DMS79 (cell line): ENCODE measurements at regions not wholly inside any gene's neighbourhood (a gene's known extent, or its start where the extent isn't known, plus 50 kb on each side); places are given as distances from the start of the nearest gene placed in this dataset.

Source experiments
- DNase-seq: peaks from one replicate; lab custom pipeline; 2025; lab: John Stamatoyannopoulos, UW

DNA sequence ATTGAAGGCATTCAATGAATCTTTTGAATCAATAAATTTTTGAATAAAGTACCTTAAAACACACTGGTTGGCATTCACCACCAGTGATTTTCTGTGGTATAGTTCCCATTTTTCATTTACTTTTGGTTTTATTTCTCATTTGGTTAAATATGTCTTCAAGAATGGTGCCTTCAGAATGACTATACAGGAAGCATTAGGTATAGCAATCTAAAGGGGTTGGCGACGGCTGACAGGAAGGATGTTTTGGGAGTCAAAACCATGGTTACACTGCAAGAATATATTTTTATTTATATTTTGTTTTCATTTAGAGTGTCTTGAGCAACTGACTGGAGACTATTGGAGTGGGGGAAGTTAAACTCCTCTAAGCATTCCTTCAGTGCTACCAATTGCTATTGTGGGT, 235.7 kb downstream of the HTR1A start:
- DNase-seq: no peak

DNA sequence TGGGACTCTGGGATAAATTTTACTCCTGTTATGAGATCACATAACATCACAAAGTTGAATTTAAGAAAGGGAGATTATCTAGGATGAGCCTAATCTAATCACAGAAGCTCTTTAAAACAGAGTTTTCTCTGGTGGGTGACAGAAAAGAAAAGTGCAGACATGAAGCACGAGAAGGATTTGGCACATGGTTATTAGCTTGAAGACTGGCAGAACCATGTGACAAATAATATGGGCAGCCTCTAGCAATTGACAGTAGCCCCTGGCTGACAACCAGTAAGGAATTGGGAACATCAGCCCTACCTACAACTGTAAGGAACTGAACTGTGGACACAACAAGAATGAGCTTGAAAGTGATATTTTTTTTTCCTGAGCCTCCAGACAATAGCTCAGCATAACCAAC, 243.1 kb downstream of the HTR1A start:
- no peak for DNase-seq

DNA sequence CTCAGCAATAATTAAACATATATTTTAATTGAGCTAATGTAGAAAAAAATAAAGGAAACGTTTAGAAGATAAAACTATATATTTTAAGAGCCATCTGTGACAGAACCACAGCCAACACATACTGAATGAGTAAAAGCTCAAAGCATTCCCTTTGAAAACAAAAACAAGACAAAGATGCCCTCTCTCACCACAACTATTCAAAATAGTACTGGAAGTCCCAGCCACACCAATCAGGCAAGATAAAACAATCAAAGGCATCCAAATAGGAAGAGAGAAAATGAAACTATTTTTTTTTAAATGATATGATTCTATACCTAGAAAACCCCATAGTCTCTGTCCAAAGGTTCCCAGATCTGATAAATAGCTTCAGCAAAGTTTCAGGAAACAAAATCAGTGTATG, 262.0 kb downstream of the HTR1A start:
- no peak for DNase-seq

DNA sequence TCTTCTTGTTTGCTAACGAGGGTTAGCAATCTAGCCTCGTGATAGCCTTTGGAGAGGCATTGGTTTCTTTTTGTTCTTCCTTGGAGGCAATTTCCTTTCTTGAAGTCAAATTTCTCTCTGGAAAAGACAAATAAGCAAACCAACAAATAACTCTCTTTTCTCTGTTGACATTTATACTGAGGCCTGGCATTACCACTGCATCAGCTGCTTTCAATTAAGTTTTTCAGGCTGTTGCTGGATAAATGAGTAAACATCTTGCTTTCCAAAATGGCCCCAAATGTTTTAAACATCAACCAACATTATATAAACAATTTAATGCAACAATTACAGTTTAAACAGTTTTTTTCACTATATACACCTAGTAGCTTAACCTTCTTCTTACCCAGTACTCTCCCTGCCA, 264.4 kb downstream of the HTR1A start:
- no peak for DNase-seq

DNA sequence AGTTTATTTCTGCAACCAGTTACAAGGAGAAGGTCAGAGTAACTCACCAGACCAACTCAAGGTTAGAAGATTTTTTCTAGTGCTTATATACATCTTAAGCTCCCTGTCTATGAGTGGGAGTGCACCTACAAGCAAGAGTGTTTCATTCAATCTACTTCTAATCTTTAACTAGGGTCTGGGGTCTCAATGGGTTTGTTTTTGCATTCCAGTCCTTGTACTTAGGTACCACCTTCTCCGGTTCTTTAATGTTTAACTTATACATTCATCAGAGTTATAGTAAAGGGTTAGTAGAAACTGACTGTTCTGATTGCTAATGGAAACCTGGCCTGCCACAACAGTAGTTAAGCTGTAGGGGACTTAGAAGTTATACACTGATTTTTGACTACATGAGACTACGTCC, 271.7 kb downstream of the HTR1A start:
- DNase-seq: no peak

DNA sequence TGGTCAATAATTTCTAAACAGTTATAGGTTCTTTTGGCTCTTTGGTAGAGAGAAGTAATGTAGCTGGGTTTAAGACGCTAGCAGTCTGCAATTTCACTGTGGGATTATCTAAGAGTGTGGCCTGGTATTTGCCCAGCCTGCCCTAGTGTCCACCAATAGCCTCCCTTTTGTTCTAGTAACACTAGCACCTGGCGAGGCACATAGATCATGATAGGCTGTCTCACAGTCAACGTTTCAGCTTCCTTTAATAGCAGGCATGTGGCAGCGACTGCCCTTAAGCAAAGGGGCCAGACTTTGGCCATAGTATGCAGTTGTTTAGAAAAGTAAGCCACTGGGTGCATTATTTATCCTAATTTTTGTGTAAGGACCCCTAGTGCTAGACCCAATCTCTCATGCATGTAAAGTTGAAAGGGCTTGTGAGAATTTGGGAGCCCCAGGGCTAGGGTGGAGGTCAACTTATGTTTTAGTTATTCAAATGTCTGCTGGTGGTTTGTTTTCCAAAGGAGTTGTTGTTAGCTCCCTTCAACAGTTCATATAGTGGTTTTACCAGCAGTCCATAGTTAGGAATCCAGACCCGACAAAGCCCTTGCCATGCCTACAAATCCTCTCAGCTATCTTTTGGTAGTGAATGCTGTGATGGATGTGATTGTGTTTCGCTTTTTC, 274.3 kb downstream of the HTR1A start:
- DNase-seq: no peak

DNA sequence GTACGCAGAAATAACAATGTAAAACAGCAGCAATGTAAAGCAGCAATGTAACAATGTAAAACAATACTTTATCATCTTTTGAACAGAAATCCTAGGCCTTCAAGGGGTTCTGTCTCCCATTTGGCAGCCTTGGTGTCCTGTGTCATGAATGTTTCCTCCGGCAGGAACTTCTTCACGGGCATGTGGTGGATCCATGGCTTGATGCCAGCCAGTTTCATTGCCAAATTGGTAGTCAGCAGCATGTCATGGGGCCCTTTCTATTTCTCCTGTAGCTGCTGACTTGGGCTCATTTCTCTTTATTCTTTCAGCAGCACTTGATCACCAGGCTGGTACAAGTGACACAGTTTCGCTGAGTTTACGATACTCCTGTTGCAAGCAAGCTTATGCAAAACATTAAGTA, 275.3 kb downstream of the HTR1A start:
- no peak for DNase-seq

DNA sequence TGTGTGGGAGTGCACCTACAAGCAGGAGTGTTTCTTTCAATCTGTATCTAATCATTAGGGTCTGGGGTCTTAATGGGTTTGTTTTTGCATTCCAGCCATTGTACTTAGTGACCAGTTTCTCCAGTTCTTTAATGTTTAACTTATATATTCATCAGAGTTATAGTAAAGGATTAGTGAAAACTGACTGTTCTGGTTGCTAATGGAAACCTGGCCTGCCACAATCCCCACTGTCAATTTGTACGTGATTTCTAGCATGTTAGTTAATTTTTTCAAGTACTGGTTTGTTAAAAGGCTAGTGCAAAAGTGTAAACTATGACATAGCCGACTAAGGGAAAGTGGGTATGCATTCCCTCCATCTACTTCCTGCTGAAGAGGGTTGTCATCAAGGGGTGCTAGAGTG, 276.1 kb downstream of the HTR1A start:
- no peak for DNase-seq

DNA sequence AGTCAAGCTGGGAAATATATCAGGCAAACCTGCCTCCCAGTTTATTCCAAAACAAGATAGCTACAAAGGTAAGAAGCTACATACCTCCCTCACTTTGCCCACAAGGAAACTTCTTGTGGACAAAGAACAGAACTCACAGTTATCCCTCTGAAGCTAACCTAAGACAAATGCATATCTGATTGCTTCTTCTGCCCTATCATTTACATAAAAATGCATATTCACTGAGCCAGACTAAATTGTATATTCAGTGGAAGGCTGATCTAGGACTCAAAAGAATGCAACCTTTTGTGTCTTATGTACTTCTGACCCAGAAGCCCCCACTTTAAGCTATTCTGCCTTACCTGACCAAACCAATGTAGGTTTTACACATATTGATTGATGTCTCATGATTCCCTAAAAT, 276.8 kb downstream of the HTR1A start:
- no peak for DNase-seq

DNA sequence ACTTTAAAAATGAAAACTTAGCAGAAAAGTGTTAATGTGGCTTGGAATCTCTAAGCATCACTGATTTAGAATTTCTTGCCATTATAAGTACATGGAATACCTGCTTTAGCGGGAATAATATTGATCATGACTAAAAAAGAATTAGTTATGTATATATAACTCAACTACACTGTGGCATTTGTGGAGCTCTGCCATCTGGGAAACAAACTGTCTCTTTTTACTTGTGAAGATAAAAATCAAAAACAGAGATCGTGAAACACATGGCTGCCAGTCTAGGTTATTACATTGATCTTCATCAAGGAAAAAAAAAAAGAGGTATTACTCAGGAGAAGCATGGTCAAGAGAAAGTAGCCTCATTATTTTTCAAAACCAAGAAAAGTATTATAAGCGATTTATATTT, 287.4 kb downstream of the HTR1A start:
- DNase-seq: no peak

DNA sequence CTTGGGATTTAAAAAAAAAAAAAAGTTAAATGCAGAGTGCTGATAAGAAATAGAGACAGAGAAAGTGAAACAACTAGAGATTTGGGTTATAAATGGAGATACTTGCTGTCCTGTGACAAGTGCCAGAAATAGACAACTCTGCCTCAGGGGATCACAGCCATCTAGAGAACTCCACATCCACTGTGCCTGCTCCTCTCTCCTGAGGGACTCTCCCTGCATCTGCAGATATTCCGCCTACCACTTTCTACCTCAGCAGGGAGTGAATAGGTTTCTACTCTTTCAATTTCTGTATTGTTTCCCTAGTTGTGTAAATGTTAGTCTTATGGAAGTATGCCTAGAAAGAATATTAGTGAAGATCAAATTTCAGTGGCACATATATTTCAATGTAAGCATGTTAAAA, 307.2 kb downstream of the HTR1A start:
- no peak for DNase-seq

DNA sequence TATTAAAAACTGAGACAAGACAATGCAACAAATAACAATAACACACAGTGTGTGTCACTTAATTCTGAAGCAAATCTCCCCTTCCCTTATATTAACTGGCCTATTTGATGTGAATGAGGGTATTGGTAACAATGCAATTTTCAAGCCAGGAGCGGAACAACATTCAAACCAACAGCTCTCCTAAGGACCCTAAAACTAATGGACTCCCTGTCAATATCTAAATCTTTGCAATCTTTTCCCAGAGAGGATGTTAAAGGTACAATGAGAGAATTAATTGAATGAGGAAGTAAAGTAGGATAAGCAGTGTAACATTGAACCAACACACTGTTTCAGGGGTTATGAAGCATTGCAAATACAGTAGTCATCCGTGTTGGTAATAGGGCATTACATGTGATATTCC, 311.7 kb downstream of the HTR1A start:
- DNase-seq: no peak

DNA sequence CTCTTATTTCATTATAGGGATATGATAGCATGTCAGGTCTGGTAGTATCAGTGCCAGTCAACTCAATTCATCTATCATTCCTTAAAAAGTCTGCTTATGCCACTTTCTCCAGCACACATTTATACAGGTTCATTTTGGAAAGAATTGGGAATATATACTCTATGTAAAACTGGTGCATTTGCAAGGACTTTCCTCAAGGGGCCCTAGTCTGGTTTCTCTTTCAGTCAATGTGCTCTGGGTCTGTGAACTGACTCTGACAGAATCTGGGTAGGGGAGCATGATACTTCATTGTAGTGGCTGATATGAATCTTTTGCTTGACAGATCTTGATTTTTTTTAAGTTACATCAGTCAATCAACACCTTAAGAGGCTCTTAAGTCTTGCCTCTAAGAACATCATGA, 313.9 kb downstream of the HTR1A start:
- DNase-seq: no peak

DNA sequence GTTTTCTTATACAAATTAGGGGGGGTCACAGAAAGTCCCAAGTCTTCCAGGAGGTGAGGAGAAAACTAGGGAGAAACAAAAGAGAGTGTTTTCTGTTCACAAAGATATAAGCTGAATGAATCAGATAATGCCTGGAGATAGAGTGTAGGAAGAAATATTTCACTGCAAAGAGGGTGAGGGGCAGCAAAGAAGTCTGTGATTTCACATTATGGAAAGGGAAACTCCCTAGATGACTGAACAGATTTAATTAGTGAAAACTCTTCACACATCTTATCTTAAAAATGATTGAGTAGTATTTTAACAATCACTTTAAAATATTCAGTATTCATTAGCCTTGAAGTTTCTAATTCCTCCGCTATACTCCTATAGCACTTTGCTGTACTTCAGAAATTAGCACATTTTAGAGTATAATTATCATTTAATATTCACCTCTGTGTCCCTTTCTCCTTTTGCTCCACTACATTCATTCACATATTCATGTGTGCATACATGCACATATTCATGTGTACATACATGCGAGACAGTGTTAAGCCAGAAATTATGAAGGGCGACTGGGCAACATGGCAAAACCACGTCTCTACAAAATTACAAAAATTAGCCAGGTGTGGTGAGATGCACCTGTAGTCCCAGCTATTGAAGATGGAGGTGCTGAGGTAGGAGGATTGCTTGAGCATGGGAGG, 332.2 kb downstream of the HTR1A start:
- DNase-seq: no peak

DNA sequence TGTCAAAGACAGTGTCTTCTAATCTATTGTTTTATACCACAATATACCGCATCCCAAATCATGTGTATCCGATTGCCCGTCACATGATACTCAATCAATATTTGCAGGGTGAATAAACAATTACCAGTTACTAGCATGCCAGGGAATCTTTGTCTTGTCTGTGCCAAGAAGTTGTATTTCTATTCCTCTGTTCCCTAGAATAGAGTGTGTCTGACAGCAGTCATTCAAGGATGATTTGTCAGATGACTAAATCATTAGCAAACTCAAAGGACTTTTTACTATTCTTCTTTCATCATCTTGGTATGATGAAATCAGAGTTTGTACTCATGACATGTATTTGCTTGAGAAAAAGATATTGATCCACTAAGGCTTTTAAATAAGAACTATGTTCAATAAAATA, 348.8 kb downstream of the HTR1A start:
- DNase-seq: no peak

DNA sequence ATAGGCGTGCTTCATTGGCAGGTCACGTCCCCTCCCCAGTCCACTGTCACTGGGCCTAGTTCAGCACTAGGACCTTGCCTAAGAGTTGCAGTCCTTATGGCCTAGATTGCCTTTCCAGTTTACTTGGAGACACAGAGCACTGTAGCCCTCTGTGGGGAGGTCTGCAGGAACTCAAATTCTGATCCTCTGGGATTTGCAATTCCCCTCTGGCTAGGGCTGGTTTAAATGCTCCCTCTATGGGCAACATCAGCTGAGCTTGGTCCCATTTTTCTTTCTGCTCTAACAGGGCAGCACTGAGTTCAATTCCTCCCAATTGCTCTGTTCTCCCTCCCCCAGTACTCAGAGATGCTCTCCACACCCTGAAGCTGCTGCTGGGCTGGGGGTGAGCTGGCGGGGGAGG, 358.2 kb downstream of the HTR1A start:
- DNase-seq: no peak

DNA sequence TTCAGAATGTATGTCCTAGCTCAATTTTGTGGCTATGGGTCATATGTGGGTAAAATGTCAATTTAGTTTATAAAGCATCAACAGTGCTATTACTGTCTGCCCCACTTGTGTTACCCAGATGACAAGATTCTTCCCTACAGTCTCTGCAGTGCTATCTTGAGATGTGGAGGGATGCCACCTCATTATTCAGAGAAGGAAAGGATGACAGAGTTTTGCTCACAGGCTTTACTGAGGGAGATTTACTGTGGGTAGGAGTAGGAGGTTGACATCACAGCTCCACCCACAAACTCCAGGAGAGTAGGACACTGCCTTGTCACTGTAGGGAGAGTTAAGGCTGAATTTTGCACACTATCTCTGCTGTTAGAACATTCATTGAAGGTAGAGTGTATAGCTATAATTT, 359.3 kb downstream of the HTR1A start:
- DNase-seq: no peak

DNA sequence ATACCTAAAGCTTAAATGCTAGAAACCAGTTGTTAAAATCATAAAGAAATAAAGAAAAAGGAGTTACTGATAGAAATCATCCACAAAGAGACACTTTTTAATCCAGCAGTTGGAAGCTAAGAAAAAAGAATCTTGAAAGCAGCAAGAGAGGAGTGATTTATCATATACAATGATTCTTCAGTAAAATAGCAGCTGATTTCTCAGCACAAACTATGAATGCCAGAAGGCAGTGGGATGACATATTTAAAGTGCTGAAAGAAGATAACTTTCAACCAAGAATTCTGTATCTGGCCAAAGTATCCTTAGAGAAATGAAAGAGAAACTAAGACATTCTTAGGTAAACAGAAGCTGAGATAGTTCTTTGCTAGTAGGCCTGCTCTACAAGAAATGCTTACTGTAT, 366.0 kb downstream of the HTR1A start:
- no peak for DNase-seq

DNA sequence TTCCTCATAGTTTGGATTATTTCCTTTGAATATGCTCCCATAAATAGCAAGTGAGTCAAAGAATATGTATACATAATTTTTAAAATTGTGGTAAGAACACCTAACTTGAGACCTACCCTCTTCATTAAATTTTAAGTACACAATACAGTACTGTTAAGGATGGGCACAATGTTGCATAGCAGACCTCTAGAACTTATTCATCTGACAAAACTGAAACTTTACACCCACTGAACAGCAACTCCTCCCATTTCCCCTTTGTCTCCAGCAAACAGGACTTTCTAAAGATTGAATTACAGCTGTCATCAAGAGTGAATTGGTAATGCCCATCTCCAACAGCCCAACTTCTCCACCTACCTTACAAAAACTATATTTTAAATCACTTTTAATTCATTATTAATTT, 388.9 kb downstream of the HTR1A start:
- no peak for DNase-seq

DNA sequence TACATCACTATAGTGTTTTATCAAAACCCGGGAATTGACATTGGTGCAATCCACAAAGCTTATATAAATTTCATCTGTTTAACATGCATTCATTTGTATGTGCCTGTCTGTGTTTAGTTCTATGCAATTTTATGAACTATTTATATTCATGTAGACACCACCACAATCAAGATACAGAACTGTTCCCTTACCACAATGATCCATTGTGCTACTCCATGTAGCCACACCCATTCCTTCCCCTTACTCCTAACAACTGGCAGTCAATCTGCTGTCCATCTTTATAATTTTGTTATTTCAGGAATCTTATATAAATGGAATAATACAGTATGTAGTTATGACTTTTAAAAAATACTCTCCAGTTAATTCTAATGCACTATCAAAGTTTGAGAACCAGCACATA, 389.5 kb downstream of the HTR1A start:
- DNase-seq: no peak

DNA sequence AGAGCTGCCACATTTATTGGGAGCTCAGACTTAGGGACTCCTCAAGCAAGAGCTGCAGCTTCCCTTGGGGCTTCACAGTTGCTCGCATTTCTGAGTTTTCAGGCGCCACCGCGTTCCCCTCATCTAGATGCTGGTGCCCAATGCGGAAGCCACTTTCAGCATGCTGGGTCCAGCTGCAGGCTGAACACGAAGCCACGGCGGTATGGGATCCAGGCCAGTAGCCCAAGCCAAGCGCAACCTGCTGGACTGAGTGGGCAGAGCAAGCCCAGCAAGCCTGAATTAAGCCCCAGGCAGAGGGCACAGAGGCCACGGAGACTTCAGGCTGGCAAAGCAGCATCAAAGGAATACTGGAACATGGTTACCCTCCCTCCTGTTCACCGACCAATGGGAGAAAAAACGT, 391.5 kb downstream of the HTR1A start:
- DNase-seq: no peak

DNA sequence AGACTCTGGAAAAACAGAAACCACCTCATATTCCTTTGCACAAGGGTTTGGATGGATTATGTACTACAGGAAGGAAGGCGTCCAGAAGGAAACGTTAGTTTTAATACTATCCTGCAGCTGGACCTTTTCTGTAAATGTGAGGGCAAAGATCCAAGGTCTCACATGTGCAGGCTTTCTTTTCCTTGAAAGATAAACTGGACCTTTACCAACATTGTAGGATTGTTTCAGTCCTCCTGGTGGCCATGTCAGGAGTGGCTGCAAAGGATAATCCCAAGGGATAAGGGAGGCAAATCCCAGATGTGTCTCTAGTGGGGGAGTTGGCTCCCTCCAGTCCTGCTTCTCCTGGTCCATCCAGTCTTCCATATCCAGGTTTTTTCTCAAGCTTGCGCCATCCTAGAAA, 397.5 kb downstream of the HTR1A start:
- no peak for DNase-seq

DNA sequence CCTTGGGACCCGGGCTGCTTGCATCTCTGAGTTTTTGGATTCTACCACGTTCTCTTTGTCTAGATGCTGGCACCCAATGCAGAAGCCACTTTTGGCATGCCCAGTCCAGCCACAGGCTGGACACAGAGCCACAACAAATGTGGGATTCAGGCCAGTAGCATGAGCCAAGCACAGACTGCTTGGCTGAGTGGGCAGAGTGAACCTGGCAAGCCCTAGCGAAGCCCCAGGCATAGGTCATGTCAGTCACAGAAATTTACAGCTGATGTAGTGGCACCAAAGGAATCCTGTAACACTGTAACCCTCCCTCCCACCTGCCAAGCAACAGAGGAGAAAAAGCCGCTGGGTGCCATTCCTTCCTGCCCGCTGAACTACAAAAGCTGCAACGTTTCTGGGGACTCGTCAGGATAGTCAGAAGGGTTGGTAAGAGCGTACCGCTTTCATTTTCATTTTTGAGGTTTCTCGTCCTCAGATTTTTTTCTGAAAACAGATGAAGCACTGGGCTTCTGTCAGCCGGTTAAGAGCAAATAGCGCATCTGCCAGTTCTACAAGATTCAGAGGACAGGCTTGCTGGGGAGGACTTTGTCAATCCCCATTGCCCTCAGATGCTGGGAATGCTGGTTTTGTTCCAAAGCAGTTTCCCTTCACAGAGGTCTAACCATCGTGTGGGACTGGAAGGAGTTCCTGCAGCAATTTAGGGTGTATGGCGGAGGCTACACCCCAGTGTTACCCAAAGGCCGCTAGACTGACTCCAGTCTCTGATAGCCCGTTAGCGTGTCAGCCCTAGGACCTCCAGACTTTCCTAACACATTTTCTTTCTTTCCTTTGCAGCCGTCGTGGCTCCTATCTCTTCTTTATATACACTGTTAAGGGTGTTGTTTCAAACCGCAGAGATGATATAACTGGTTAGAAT, 399.0 kb downstream of the HTR1A start:
- no peak for DNase-seq
